ENCODE measurements at regions not wholly inside any gene's neighbourhood (a gene's known extent, or its start where the extent isn't known, plus 50 kb on each side); places are given as distances from the start of the nearest gene placed in this dataset.

DNA sequence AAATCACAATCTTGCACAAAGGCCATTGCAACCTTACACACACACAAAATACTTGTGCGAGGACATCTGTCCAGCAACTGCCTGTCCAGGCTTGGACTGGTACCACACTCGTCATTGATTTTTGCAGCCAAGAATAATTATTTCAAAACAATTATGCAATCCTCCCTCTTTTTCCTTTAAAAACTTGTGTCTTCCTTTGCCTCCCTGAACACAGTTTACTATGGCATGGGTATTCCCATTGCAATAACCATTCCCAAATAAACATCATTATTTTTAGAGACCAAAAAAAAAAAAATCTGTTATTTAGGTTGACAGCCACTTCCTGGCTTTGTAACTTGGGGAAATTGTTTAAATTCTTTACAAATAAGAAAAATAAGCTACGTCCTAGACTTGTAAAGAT lies 54.0 kb downstream of the C11orf91 start:
- H3K4me1 Mint-ChIP-seq (ENCODE audit: low read depth in 2 of 2), result no peaks in the 10 kb centered on the region
- DNase-seq, result no peak
- no peaks in the 10 kb centered on the region for H3K9me3 Mint-ChIP-seq
- H3K36me3 Mint-ChIP-seq (ENCODE audit: insufficient read depth), result no peaks in the 10 kb centered on the region
- peaks cover 31 to 51% of the 10 kb centered on the region in 2 donors for H3K27me3 Mint-ChIP-seq
- no peak for ATAC-seq (replicated peaks)
- H3K4me3 Mint-ChIP-seq, result no peak overlapping the region
- H3K27ac Mint-ChIP-seq, result no peak overlapping the region

- Mint-ChIP-seq H3K27ac (no peak overlapping the region), H3K4me1 (ENCODE audit: low read depth in 2 of 2) (no peaks in the 10 kb centered on the region), H3K36me3 (ENCODE audit: insufficient read depth) (no peaks in the 10 kb centered on the region), H3K9me3 (no peaks in the 10 kb centered on the region), H3K27me3 (peaks cover 31 to 46% of the 10 kb centered on the region in 2 donors), H3K4me3 (no peak overlapping the region)
- no peak for DNase-seq
- ATAC-seq (replicated peaks), result no peak
Observed at GRCh38 chr11:33646168-33646567, 54.5 kb downstream of the C11orf91 start.

- H3K27me3 Mint-ChIP-seq, result peaks cover 26 to 42% of the 10 kb centered on the region in 2 donors
- H3K4me1 Mint-ChIP-seq (ENCODE audit: low read depth in 2 of 2), result no peaks in the 10 kb centered on the region
Observed at GRCh38 chr11:33645686-33646085, 54.9 kb downstream of the C11orf91 start.

DNA sequence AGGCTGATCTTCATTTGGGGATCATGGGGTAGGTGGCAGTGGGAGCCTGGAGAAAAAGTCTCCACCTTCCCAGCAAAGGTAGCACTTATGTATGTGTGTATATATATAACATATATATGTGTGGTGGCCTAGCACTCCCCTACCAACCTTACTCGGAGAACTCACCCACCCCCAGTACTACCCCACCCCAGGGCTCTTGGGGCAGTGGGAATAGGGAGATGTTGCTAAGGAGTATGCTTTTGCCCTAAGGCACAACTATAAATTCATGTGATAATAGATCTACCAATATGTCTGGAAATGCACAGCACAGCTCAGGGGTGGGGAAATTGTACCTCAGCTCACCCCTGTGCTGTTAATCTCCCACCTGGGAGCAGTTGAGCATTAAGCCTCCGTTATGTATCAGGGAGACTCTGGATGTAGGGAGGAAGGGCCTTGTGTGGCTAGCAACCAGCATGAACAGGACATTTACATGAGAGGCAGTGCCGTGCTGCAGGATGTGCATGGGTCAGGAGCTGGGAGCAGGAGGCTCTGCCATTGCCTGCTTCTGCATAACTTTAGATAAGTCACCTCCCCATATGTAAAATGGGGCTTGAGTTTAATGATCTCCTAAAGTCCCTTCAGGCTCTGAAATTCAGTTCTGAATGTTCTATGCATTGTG lies 57.3 kb downstream of the C11orf91 start:
- peaks cover 28 to 51% of the 10 kb centered on the region in 2 donors for H3K27me3 Mint-ChIP-seq
- no peak overlapping the region for H3K27ac Mint-ChIP-seq
- no peaks in the 10 kb centered on the region for H3K36me3 Mint-ChIP-seq (ENCODE audit: insufficient read depth)
- no peaks in the 10 kb centered on the region for H3K9me3 Mint-ChIP-seq
- DNase-seq (no peak), ATAC-seq (replicated peaks) (no peak)
- H3K4me3 Mint-ChIP-seq, result no peak overlapping the region
- H3K4me1 Mint-ChIP-seq (ENCODE audit: low read depth in 2 of 2), result no peaks in the 10 kb centered on the region

More at GRCh38 chr11:33645686-33646085, 54.9 kb downstream of the C11orf91 start:
- ATAC-seq (replicated peaks) (no peak), DNase-seq (no peak)
- no peaks in the 10 kb centered on the region for H3K36me3 Mint-ChIP-seq (ENCODE audit: insufficient read depth)
- H3K4me3 Mint-ChIP-seq, result no peak overlapping the region
- H3K27ac Mint-ChIP-seq, result no peak overlapping the region
- H3K9me3 Mint-ChIP-seq, result no peaks in the 10 kb centered on the region

- Mint-ChIP-seq H3K27me3 (peaks cover 28 to 57% of the 10 kb centered on the region in 2 donors), H3K36me3 (ENCODE audit: insufficient read depth) (no peaks in the 10 kb centered on the region), H3K4me1 (ENCODE audit: low read depth in 2 of 2) (no peaks in the 10 kb centered on the region), H3K9me3 (no peaks in the 10 kb centered on the region), H3K27ac (no peak overlapping the region), H3K4me3 (no peak overlapping the region)
- no peak for ATAC-seq (replicated peaks)
- DNase-seq, result no peak
Observed at GRCh38 chr11:33642461-33643166, 58.0 kb downstream of the C11orf91 start.

GRCh38 chr11:33640730-33641371 lies 59.8 kb downstream of the C11orf91 start:
- Mint-ChIP-seq H3K27ac (no peak overlapping the region), H3K4me1 (ENCODE audit: low read depth in 2 of 2) (no peaks in the 10 kb centered on the region), H3K9me3 (no peaks in the 10 kb centered on the region), H3K27me3 (peaks cover 36 to 67% of the 10 kb centered on the region in 2 donors), H3K36me3 (ENCODE audit: insufficient read depth) (no peaks in the 10 kb centered on the region), H3K4me3 (no peak overlapping the region)
- DNase-seq (no peak), ATAC-seq (replicated peaks) (no peak)

DNA sequence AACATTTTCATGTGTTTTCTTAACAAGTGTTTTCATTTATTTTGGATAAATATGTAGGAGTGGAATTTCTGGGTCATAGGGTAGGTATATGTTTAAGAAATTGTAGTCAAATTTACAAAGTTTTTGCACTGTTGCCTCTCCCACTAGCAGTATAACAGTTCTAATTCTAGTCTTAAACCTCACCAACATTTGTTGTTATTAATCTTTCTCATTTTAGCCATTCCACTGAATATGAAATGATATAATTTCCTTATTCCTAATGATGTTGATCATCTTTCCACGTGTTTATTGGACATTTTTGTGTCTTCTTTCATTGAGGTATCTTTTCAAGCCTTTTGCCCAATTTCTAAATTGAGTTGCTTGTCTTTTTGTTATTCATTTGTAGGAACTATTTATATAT lies 62.0 kb downstream of the C11orf91 start:
- Mint-ChIP-seq H3K4me3 (no peak overlapping the region), H3K4me1 (ENCODE audit: low read depth in 2 of 2) (no peaks in the 10 kb centered on the region), H3K27me3 (peaks cover 39 to 54% of the 10 kb centered on the region in 2 donors), H3K9me3 (no peaks in the 10 kb centered on the region), H3K27ac (no peak overlapping the region), H3K36me3 (ENCODE audit: insufficient read depth) (no peaks in the 10 kb centered on the region)
- DNase-seq (no peak), ATAC-seq (replicated peaks) (no peak)

DNA sequence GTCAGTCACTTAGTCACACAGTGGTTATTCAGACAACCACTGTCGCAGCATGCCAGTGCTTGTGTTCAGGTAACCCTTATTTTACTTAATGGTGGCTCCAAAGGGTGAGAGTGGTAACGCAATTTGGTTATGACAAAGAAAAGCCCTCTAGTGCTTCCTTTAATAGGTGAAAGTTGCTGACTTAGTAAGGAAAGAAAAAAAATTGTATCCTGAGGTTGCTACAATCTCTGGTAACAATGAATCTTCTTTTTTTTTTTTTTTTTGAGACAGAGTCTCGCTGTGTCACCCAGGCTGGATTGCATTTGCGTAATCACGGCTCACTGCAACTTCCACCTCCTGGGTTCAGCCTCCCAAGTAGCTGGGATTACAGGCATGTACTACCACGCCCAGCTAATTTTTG lies 64.5 kb downstream of the C11orf91 start:
- Mint-ChIP-seq H3K36me3 (ENCODE audit: insufficient read depth) (no peaks in the 10 kb centered on the region), H3K9me3 (no peaks in the 10 kb centered on the region), H3K4me1 (ENCODE audit: low read depth in 2 of 2) (no peaks in the 10 kb centered on the region), H3K4me3 (no peak overlapping the region), H3K27ac (no peak overlapping the region), H3K27me3 (peaks cover 44 to 61% of the 10 kb centered on the region in 2 donors)
- no peak for ATAC-seq (replicated peaks)
- DNase-seq, result no peak

GRCh38 chr11:33635161-33635560 lies 65.5 kb downstream of the C11orf91 start:
- no peak for DNase-seq
- Mint-ChIP-seq H3K27me3 (peaks cover 46 to 62% of the 10 kb centered on the region in 2 donors), H3K4me1 (ENCODE audit: low read depth in 2 of 2) (no peaks in the 10 kb centered on the region), H3K4me3 (no peak overlapping the region), H3K9me3 (no peaks in the 10 kb centered on the region), H3K27ac (no peak overlapping the region), H3K36me3 (ENCODE audit: insufficient read depth) (no peaks in the 10 kb centered on the region)
- no peak for ATAC-seq (replicated peaks)

GRCh38 chr11:33634291-33634834 lies 66.3 kb downstream of the C11orf91 start:
- H3K27ac Mint-ChIP-seq, result no peak overlapping the region
- ATAC-seq (replicated peaks), result no peak
- H3K9me3 Mint-ChIP-seq, result no peaks in the 10 kb centered on the region
- no peaks in the 10 kb centered on the region for H3K36me3 Mint-ChIP-seq (ENCODE audit: insufficient read depth)
- H3K4me3 Mint-ChIP-seq, result no peak overlapping the region
- no peak for DNase-seq
- H3K27me3 Mint-ChIP-seq, result peaks cover 44 to 58% of the 10 kb centered on the region in 2 donors
- no peaks in the 10 kb centered on the region for H3K4me1 Mint-ChIP-seq (ENCODE audit: low read depth in 2 of 2)

DNA sequence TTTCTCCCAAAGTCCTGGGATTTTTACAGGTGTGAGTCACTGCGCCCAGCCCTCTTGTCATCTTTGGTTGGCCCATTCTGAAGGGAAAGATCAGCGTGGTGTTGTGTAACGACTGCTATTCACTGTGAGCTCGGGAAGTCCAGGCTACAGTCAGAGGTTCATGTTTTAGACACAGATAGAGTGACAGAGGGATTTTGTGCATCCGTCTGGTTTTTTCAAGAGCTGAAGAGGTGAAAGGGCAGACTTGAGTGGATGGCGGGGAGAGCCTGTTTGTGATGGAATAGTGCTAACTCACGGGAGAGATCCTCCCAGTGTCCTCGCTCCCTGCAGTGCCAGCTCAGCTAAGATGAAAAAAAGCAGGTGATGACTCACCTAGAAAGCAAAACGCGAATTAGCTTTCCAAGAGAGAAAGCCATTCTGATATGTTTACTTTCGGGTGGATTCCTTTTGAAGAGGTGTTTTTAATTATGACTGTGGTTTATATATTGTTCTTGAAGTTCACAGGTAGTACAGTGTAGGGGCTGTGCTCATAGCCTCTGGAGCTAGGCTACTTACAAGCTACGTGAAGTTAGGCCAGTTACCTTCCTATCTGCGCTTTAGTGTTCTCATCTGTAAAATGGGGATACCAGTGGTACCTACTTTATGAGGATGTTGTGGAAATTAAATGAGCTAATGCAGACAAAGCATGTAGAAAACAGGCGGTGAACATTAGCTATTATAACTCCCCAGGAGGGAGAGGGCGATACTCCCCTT lies 67.2 kb downstream of the C11orf91 start:
- no peaks in the 10 kb centered on the region for H3K9me3 Mint-ChIP-seq

DNA sequence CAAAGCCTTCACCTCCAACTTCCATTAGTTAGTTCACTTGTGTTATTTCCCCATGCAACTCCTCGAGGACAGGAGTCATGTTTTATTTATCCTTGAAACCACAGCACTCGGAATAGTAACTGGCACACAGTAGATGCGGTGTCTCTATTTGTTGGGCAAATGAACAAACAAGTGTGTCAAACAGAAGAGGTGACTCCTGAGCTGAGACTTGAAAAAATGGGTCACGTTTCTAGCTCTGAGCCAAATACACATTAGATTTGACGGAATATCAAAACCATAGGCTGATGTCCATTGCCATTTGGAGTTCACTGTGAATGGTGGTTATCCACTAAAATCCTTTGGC lies 68.9 kb downstream of the C11orf91 start:
- H3K36me3 Mint-ChIP-seq (ENCODE audit: insufficient read depth), result no peaks in the 10 kb centered on the region
- peaks cover 35 to 37% of the 10 kb centered on the region in 2 donors for H3K27me3 Mint-ChIP-seq
- no peaks in the 10 kb centered on the region for H3K4me1 Mint-ChIP-seq (ENCODE audit: low read depth in 2 of 2)
- H3K9me3 Mint-ChIP-seq, result no peaks in the 10 kb centered on the region
- DNase-seq (no peak), ATAC-seq (replicated peaks) (no peak)
- H3K4me3 Mint-ChIP-seq, result no peak overlapping the region
- no peak overlapping the region for H3K27ac Mint-ChIP-seq

More for the DNA sequence above, 67.2 kb downstream of the C11orf91 start:
- Mint-ChIP-seq H3K4me3 (no peak overlapping the region), H3K27me3 (peaks cover 44 to 51% of the 10 kb centered on the region in 2 donors), H3K36me3 (ENCODE audit: insufficient read depth) (no peaks in the 10 kb centered on the region), H3K27ac (no peak overlapping the region), H3K4me1 (ENCODE audit: low read depth in 2 of 2) (no peaks in the 10 kb centered on the region)
- DNase-seq (no peak), ATAC-seq (replicated peaks) (no peak)

Measured in effector memory CD8-positive, alpha-beta T cell (primary cell).